IMR-90 (cell line): ENCODE measurements at regions not wholly inside any gene's neighbourhood (a gene's known extent, or its start where the extent isn't known, plus 50 kb on each side); places are given as distances from the start of the nearest gene placed in this dataset.

Experiments used
- ATAC-seq: fragments of 200-7000 bp; cut with Tn5 transposase; 2 replicates; pipeline ENCODE4 v1.9.1; 2020; ENCODE audit warnings: low read depth, mild to moderate bottlenecking, moderate library complexity
- BruUV-seq: library from RNA; stranded (reverse); fragments of 400-500 nt; replicated peaks from 2 replicates; lab custom pipeline; 2021; lab: Mats Ljungman, UMichigan
- CTCF ChIA-PET: fragments of 300-600 bp; formaldehyde crosslinking; extraction: SDS; loops from one replicate; lab custom pipeline; 2021; ENCODE audit warnings: antibody characterized with exemption; lab: Yijun Ruan, JAX
- POLR2A ChIA-PET: fragments of 300-600 bp; sonication (Branson Sonifier 250); formaldehyde crosslinking; loops from one replicate; lab custom pipeline; 2022; ENCODE audit warnings: antibody characterized with exemption; ENCODE audit not compliant: unreplicated experiment; lab: Charles Lee
- DNase-seq: peaks from one replicate; pipeline ENCODE4 v3.0.0; 2013
- H2AFZ ChIP-seq: replicated peaks from 2 replicates; pipeline ENCODE3; 2013; ENCODE audit warnings: low read length, mild to moderate bottlenecking; ENCODE audit not compliant: poor library complexity
- H2AK5ac ChIP-seq: 2 replicates; pipeline ENCODE4 v1.6.1; 2013; ENCODE audit warnings: low read depth, low read length, inconsistent platforms
- H2AK9ac ChIP-seq: replicated peaks from 2 replicates; pipeline ENCODE3; 2013; ENCODE audit warnings: mild to moderate bottlenecking, low read depth, low read length, moderate library complexity; ENCODE audit not compliant: poor library complexity
- H2BK120ac ChIP-seq: 2 replicates; pipeline ENCODE4 v1.6.1; 2013; ENCODE audit warnings: low read depth, low read length, inconsistent platforms
- H2BK15ac ChIP-seq: 3 replicates; pipeline ENCODE4 v1.6.1; 2013; ENCODE audit warnings: low read depth, low read length, inconsistent platforms
- H2BK20ac ChIP-seq: 2 replicates; pipeline ENCODE4 v1.6.1; 2013; ENCODE audit warnings: low read depth, mild to moderate bottlenecking, inconsistent platforms, low read length, moderate library complexity
- H2BK5ac ChIP-seq: 2 replicates; pipeline ENCODE4 v1.6.1; 2013; ENCODE audit warnings: mild to moderate bottlenecking, low read depth, low read length, inconsistent platforms; ENCODE audit not compliant: poor library complexity, severe bottlenecking
- H3K14ac ChIP-seq: replicated peaks from 2 replicates; pipeline ENCODE4 v1.6.1; 2013; ENCODE audit warnings: low read depth, low read length, inconsistent platforms
- H3K18ac ChIP-seq: 2 replicates; pipeline ENCODE4 v1.6.1; 2013; ENCODE audit warnings: low read depth, low read length, control low read depth
- H3K23ac ChIP-seq: 2 replicates; pipeline ENCODE4 v1.6.1; 2013; ENCODE audit warnings: low read depth, low read length, inconsistent platforms
- H3K27ac ChIP-seq: 2 replicates; pipeline ENCODE4 v1.5.1; 2013; ENCODE audit warnings: mild to moderate bottlenecking, control low read depth, low read length; ENCODE audit not compliant: insufficient read depth
- H3K27me3 ChIP-seq: 2 replicates; pipeline ENCODE4 v1.6.1; 2013; ENCODE audit warnings: low read length; ENCODE audit not compliant: control insufficient read depth, insufficient read depth
- H3K36me3 ChIP-seq: 2 replicates; pipeline ENCODE4 v1.6.1; 2013; ENCODE audit warnings: low read length, mixed read lengths; ENCODE audit not compliant: control insufficient read depth, insufficient read depth
- H3K4ac ChIP-seq: 2 replicates; pipeline ENCODE4 v1.6.1; 2013; ENCODE audit warnings: low read depth, low read length, inconsistent platforms
- H3K4me1 ChIP-seq: 2 replicates; pipeline ENCODE4 v1.6.1; 2013; ENCODE audit warnings: low read length, mixed read lengths; ENCODE audit not compliant: control insufficient read depth, insufficient read depth
- H3K4me2 ChIP-seq: 2 replicates; pipeline ENCODE4 v1.6.1; 2013; ENCODE audit warnings: low read depth, mild to moderate bottlenecking, control low read depth, low read length, moderate library complexity
- H3K4me3 ChIP-seq: 2 replicates; pipeline ENCODE4 v1.5.1; 2013; ENCODE audit warnings: low read depth, mild to moderate bottlenecking, control low read depth, low read length, moderate library complexity; ENCODE audit not compliant: insufficient read depth
- H3K56ac ChIP-seq: 2 replicates; pipeline ENCODE4 v1.6.1; 2013; ENCODE audit warnings: low read length, inconsistent platforms; ENCODE audit not compliant: insufficient read depth; ENCODE audit errors: extremely low read depth
- H3K79me1 ChIP-seq, 2 experiments: 2 replicates each; pipeline ENCODE4 v1.6.1; 2013; ENCODE audit warnings: low read length in 2 of 2, inconsistent platforms in 1 of 2, low read depth in 1 of 2
- H3K9ac ChIP-seq: 2 replicates; pipeline ENCODE4 v1.6.1; 2013; ENCODE audit warnings: low read depth, low read length, control low read depth
- H3K9me1 ChIP-seq: 2 replicates; pipeline ENCODE4 v1.6.1; 2013; ENCODE audit warnings: low read length, inconsistent platforms; ENCODE audit not compliant: insufficient read depth
- H3K9me3 ChIP-seq: 2 replicates; pipeline ENCODE4 v1.6.1; 2013; ENCODE audit warnings: low read length; ENCODE audit not compliant: control insufficient read depth, insufficient read depth
- H4K20me1 ChIP-seq: 2 replicates; pipeline ENCODE4 v1.6.1; 2013; ENCODE audit warnings: low read length, inconsistent platforms; ENCODE audit not compliant: insufficient read depth
- H4K5ac ChIP-seq: 2 replicates; pipeline ENCODE4 v1.6.1; 2013; ENCODE audit warnings: mild to moderate bottlenecking, low read depth, low read length, control low read depth
- H4K8ac ChIP-seq, 2 experiments: 2 replicates each; pipeline ENCODE4 v1.6.1; 2013; ENCODE audit warnings: low read depth in 2 of 2, low read length in 2 of 2, control low read depth in 1 of 2, inconsistent platforms in 1 of 2
- H4K91ac ChIP-seq: 2 replicates; pipeline ENCODE4 v1.6.1; 2013; ENCODE audit warnings: low read depth, low read length, inconsistent platforms; ENCODE audit not compliant: insufficient read depth
- CEBPB ChIP-seq: IDR thresholded peaks from 2 replicates; pipeline ENCODE4 v1.6.1; 2012; ENCODE audit warnings: low read depth, low read length, improper control_type of control experiment
- MAZ ChIP-seq: IDR thresholded peaks from 2 replicates; pipeline ENCODE4 v1.6.1; 2012; ENCODE audit warnings: low read depth, mild to moderate bottlenecking, low read length, improper control_type of control experiment, moderate library complexity, borderline replicate concordance
- RAD21 ChIP-seq: IDR thresholded peaks from 2 replicates; pipeline ENCODE4 v1.6.1; 2012; ENCODE audit warnings: low read length, improper control_type of control experiment
- SMC3 ChIP-seq: fragments of 150-350 bp; IDR thresholded peaks from 2 replicates; pipeline ENCODE4 v1.6.1; 2016; ENCODE audit warnings: low read depth, mild to moderate bottlenecking, antibody characterized with exemption, low read length, moderate library complexity
- WGBS, 2 experiments: methylation state at CpG; one replicate each; pipeline versions ENCODE4 v1.1.5 to v1.1.7; 2013; ENCODE audit warnings: missing lambda C conversion rate in 2 of 2; ENCODE audit not compliant: insufficient read length in 1 of 2; ENCODE audit errors: extremely low coverage in 2 of 2; 5-methylcytosine and 5-hydroxymethylcytosine counted together
- dilution Hi-C: fragments of 300-500 bp; cut with HindIII; formaldehyde crosslinking; loops from one replicate; pipeline ENCODE4 v1.14.3; 2018; ENCODE audit warnings: low sequenced_read_pairs; ENCODE audit not compliant: unreplicated experiment
- in situ Hi-C: fragments of 300-500 bp; cut with MboI; formaldehyde crosslinking; loops from 3 replicates; pipeline ENCODE4 v1.14.3; 2019; ENCODE audit warnings: low sequenced_read_pairs, inconsistent platforms, mixed read lengths
- intact Hi-C: fragments of 100-400 bp; cut with micrococcal nuclease; formaldehyde crosslinking; loops from 2 replicates; pipeline ENCODE4 v1.10.0; 2022
- TF ChIP-seq, protein P1 (sequence below): fragments of 150-350 bp; IDR thresholded peaks from 2 replicates; pipeline ENCODE4 v1.6.1; 2017; ENCODE audit warnings: mild to moderate bottlenecking, antibody characterized with exemption, low read length, low read depth

DNA sequence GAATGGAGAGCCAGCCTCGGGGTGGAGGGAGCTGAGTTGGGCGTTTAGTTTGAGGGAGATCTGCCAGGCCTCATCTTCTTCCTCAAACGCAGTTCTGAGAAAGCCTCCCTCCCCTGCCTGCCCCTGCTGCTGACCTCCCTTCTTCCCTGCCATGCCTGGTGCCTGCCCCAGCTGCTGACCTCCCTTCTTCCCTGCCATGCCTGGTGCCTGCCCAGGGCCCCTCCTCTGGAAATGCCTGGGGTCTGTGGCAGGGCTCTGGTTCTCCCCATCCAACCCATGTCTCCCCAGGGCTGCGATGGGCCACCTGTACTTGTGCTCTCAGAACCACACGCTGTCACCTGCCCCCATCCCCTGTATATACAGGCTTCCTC is 114.6 kb downstream of the VEGFA start:
- Histone ChIP-seq H4K5ac (no peak overlapping the region), H3K27ac (no peak overlapping the region), H2AFZ (no peak overlapping the region), H3K4ac (no peak overlapping the region), H2AK9ac (no peak overlapping the region), H3K4me3 (no peak overlapping the region), H3K4me2 (no peak overlapping the region), H3K9ac (no peak overlapping the region), H2BK5ac (no peak overlapping the region), H3K23ac (no peak overlapping the region), H3K36me3 (no peaks in the 10 kb centered on the region), H2BK120ac (no peak overlapping the region), H2AK5ac (no peak overlapping the region), H4K8ac (no peak overlapping the region), H3K18ac (no peak overlapping the region), H3K9me1 (0 out of 2 replicates have a peak, but pooled peaks cover 4% of the 10 kb centered on the region), H4K91ac (no peak overlapping the region), H3K56ac (no peak overlapping the region), H2BK15ac (no peak overlapping the region), H3K79me1 (no peaks in the 10 kb centered on the region), H3K14ac (no peak overlapping the region), H3K27me3 (peaks cover 27% of the 10 kb centered on the region), H3K4me1 (no peaks in the 10 kb centered on the region), H3K9me3 (no peaks in the 10 kb centered on the region), H2BK20ac (no peak overlapping the region), H4K20me1 (no peaks in the 10 kb centered on the region)
- in situ Hi-C loops (no loop called here), intact Hi-C loops (no loop called here), dilution Hi-C loops (no loop called here)
- no peak for ATAC-seq
- ChIA-PET POLR2A (no interaction called here), CTCF (no interaction called here)
- no peak for DNase-seq
- WGBS, 2 experiments: no CpG with 5 or more reads among the region's 5 CpGs
- TF ChIP-seq CEBPB (no peak), SMC3 (no peak), RAD21 (no peak), MAZ (no peak)
- TF ChIP-seq, protein P1, sequence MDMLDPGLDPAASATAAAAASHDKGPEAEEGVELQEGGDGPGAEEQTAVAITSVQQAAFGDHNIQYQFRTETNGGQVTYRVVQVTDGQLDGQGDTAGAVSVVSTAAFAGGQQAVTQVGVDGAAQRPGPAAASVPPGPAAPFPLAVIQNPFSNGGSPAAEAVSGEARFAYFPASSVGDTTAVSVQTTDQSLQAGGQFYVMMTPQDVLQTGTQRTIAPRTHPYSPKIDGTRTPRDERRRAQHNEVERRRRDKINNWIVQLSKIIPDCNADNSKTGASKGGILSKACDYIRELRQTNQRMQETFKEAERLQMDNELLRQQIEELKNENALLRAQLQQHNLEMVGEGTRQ: no peak
- BruUV-seq: no TSS peak
